GM20000 (cell line): ENCODE measurements at regions not wholly inside any gene's neighbourhood (a gene's known extent, or its start where the extent isn't known, plus 50 kb on each side); places are given as distances from the start of the nearest gene placed in this dataset.

Experiments
- DNase-seq: peaks from one replicate; pipeline ENCODE4 v3.0.0; 2012; ENCODE audit warnings: low spot score
- CTCF ChIP-seq: IDR thresholded peaks from 2 replicates; pipeline ENCODE4 v1.5.1; 2012; ENCODE audit warnings: mild to moderate bottlenecking, control low read depth; ENCODE audit errors: extremely low read depth, missing control alignments

DNA sequence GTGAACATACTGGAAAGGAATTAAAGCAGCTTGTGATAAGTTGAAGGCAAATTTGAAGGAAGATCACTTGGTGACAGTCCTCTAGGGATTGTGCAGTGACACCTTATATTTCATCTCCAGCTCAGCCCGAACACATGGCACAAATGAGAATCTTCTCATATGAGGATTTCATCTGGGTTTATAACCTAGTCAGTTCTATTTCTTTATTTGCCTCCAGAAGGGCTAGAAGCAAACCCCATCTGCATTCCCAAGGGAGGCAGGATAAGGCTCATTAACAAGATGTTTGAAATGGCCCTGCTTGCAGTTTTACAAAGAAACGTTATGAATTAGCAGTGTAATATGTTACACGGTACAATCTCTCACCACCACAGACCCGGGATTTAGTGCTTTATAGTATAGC is 90.7 kb upstream of the KRR1 start:
- TF ChIP-seq CTCF, result no peak
- DNase-seq, result no peak

DNA sequence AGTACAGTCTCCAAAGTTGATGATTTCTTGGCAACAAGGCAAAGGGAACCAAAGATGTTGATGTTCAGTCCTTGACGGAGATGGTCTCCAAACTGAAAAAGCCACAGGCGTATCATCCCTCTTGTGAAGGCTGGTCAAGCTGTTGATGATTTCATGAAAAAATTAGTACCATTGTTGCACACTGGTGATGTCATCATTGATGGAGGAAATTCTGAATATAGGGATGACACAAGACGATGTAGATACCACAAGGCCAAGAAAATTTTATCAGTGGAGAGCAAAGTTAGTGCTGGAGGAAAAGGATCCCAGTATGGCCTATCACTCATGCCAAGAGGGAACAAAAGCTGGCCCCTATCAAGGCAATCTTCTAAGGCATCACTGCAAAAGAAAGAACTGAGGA is 88.7 kb upstream of the KRR1 start:
- no peak for TF ChIP-seq CTCF
- DNase-seq, result no peak

GRCh38 chr12:75599061-75599460 is 87.7 kb upstream of the KRR1 start:
- DNase-seq, result no peak

GRCh38 chr12:75596406-75596805 is 85.0 kb upstream of the KRR1 start:
- TF ChIP-seq CTCF, result no peak

More at GRCh38 chr12:75599061-75599460, 87.7 kb upstream of the KRR1 start:
- TF ChIP-seq CTCF, result no peak

GRCh38 chr12:75592638-75593335 is 81.4 kb upstream of the KRR1 start:
- DNase-seq, result no peak
- no peak for TF ChIP-seq CTCF

More at GRCh38 chr12:75596406-75596805, 85.0 kb upstream of the KRR1 start:
- no peak for DNase-seq

DNA sequence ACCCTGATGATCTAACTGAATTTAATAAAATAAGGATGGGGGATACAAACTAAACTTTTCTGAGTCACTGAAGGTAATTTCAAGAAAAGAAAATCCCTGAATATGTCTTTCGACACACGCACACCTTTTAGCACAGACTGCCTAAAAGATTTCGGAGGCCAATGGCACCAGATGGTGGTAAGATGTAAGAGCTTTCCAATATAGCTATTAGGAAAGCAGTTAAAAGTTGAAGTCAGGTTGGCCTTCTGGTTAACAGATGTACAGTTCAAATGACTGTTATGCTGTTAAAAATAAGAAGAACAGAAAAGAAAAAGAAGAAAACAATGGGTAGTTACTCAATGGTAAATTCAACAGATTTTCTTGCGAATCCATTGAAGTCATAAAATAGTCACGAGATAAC is 80.7 kb upstream of the KRR1 start:
- no peak for DNase-seq

GRCh38 chr12:75591628-75592027 is 80.2 kb upstream of the KRR1 start:
- DNase-seq, result no peak
- TF ChIP-seq CTCF, result no peak

More for the DNA sequence above, 80.7 kb upstream of the KRR1 start:
- TF ChIP-seq CTCF, result no peak
